ENCODE measurements at regions not wholly inside any gene's neighbourhood (a gene's known extent, or its start where the extent isn't known, plus 50 kb on each side); places are given as distances from the start of the nearest gene placed in this dataset.
"Not testable (repeated sequence)": the region's sequence is repeated elsewhere in the genome, so short reads cannot be mapped to it uniquely, and the experiment has no call there.

DNA sequence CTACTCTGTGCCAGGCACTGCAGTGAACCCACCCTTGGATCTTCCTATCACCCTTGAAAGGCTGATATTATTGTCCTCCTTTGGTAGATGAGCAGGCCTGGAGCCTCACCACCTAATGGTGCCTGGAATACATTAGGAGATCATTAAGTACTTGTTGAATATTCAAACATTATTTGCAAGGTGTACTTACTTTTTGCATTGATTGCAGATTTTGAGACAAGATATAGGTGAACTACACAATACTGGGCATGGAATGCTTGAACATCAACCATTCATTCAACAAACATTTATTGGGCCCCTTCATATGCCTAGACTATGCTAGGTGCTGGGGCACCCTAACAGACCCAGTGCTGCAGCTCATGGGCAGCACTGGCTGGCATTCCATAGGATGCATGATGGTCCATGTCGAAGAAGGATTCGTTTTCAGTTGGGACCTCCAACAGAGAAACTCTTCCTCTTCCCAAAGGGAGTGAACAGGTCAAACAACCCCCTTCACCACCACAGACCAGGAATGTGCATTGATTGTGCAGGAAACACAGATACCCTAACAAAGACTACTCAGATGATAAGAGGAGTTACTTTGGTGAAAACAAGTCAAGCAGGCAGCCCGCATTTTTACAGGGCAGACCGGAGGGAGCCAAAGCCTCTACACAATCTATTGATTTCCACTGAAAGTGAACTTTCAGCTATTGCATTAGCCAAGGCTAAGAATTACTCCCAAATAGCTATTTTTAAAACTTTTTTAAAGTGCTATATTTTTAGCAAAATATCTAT is 149.6 kb upstream of the SH3BP4 start:
- DNase-seq (ENCODE audit: low read depth in 2 of 2), result no peak

DNA sequence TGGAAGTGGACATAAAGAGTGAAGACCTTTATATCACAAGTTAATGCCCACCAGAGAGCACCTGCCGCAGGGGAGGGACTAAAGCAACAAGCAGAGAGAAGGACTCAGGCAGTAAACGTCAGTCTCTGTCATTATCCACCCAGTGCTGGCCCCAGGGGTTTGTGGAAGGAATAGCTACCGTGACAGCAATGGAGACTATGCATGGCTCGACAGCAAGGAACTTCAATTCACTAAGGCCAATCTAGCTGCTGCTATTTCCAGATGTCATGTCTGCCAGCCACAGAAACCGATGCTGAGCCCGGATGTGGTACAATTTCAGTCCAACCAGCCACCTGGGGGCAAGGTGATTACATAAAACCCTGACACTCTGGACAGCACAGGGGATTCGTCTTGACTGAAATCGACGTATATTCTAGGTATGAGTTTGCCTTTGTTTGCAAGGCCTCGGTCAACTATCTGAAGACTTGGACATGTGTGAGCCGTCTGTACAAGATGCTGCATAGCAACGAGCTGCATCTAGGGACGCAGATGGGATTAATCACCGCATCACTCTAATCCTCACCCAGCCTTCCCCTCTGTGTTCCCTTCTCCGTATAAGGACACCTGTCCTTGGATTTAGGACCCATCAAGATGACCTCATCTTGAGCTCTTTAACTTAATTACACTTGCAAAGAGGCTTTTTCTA is 154.1 kb upstream of the SH3BP4 start:
- no peak for DNase-seq (ENCODE audit: low read depth in 2 of 2)

DNA sequence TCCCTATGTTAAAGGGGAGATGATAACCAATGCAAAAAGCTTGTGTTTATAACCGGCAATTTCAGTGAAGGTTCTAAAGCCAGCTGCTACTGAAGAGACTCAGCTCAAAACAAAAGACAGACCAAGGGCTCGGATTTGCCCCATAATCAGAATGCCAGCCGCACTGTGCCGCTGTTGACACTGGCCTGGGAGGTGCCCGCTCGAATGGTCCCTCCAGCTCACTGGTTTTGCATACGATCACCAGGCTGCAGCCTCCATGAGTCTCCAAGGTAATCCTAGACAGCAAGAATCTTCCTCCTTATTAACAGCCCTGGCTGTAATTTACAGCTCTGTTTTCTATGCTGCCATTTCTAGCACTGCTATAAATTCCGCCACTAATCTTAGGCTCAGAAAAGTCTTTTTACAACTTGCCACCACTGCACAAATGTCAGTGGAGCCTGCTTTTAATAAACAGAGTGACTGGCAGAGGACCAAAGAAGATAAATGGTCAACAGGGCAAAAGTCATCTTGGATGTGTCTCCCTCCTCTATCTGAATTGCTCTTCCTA is 155.7 kb upstream of the SH3BP4 start:
- DNase-seq (ENCODE audit: low read depth in 2 of 2), result no peak

DNA sequence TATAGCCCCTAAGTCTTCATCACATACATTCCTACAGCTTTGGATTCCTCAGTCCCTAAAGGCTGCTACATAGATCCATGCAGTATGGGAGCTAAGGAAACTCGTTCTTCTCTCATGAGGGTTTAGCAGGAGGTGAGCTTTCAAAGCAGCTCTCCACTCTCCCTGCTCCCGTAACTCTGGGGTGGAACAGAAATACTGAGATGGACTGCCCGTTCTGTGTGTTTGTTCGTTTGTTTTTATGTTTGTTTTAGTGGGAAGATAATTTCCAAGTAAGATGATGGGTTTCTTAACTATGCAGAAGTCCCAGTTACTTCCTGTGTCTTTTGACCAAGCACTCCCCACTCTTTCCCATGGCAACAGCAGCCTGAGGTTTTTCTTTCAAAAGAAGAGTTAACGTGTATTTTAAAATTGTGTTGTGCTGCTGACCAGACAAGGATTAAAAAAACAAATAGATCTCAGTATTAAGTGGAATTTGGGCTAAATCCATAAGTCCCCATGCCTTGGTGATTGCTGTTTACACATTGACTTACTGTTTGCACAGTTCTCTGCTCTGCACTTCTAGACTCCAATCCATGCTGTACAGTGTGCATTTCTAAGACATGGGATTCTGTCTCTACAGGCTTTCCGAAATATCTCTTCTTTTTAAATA is 156.4 kb upstream of the SH3BP4 start:
- no peak for DNase-seq (ENCODE audit: low read depth in 2 of 2)

DNA sequence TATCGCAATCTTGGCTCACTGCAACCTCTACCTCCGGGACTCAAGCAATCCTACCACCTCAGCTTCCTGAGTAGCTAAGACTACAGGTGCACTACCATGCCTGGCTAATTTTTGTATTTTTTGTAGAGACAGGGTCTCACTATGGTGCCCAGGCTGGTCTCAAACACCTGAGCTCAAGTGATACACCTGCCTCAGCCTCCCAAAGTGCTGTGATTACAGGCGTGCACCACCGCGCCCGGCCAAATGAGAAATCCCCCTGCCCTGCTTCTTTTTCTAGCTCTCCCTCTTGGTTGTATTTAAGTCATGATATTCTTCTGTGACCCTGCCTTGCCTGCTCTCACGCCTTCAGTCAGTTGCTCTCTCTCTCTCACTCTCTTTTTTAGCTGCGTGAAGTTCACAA is 157.0 kb upstream of the SH3BP4 start:
- DNase-seq (ENCODE audit: low read depth in 2 of 2), result no peak

DNA sequence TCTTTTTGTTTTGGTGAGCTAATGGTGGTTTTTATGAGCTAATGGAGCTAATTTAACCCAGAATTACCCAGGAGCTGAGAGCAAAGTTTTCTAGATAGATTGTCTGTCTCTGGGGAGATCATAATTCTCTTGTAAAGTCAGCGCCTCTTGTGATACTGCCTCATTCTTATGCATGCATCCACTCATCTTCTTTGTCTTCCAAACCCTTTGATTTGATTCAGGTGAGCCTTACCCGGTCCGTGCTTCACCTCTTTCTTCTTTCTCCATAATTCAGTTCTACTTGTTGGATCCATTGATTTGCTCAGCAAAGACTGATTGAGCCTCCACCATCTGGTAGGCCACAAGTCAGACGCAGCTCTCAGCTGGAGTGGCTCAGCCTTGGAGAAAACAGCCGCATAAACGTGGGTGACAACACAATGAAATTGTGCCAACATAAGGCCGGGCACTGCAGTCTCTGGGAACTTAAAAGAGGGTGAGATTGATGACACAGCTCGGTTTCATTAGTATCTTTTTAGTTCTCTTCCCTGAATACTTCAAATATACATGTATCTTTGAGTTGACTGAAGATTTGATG is 158.5 kb upstream of the SH3BP4 start:
- DNase-seq (ENCODE audit: low read depth in 2 of 2), result no peak

DNA sequence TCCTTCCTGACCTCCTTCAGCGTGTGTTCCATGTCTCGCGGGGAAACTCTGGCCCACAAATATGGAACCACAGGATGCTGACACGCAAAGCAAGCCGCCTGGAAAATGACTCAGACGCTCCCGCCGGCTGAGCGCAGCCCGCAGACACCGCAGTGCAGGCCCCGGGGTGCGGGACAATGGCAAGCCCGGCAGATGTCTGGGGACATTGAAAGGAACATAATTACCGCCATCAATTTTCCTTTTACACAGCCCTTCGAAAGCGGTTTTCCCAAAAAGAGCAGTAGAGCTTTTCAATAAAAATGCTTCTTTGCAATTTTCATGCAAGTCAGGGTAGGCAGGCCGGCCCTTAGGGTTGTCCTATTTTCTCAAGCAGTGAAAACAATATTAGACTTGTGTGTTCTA is 159.2 kb upstream of the SH3BP4 start:
- no peak for DNase-seq (ENCODE audit: low read depth in 2 of 2)

DNA sequence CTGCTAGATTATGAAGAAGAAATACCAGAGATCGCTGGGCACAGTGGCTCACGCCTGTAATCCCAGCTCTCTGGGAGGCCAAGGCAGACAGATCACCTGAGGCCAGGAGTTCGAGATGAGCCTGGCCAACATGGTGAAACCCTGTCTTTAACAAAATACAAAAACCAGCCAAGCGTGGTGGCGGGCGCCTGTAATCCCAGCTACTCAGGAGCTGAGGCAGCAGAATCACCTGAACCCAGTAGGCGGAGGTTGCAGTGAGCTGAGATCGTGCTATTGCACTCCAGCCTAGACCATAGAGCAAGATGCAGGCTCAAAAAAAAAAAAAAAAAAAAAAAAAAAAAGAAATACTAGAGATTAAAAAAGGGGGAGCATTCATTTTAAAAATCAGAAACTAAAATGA is 159.7 kb upstream of the SH3BP4 start:
- DNase-seq (ENCODE audit: low read depth in 2 of 2), result not testable (repeated sequence)

DNA sequence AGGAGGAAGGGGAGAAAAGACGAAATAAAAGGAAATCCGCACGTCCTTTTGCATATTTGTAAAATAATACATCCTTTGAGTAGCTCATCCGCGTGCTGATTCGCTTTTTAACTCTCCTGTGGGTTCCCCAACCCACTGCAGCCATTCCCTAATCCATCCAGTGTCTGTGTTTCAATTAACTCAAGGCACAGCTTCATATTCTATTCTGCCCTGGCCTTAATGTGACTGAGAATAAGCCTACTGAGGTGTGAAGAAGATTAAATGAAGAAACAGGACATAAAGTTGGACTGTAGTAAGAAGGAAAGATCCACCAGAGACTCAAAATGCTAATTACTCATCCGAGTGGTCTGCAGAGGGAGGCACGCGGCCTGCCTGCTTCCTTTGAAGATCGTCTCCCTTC is 161.4 kb upstream of the SH3BP4 start:
- no peak for DNase-seq (ENCODE audit: low read depth in 2 of 2)

DNA sequence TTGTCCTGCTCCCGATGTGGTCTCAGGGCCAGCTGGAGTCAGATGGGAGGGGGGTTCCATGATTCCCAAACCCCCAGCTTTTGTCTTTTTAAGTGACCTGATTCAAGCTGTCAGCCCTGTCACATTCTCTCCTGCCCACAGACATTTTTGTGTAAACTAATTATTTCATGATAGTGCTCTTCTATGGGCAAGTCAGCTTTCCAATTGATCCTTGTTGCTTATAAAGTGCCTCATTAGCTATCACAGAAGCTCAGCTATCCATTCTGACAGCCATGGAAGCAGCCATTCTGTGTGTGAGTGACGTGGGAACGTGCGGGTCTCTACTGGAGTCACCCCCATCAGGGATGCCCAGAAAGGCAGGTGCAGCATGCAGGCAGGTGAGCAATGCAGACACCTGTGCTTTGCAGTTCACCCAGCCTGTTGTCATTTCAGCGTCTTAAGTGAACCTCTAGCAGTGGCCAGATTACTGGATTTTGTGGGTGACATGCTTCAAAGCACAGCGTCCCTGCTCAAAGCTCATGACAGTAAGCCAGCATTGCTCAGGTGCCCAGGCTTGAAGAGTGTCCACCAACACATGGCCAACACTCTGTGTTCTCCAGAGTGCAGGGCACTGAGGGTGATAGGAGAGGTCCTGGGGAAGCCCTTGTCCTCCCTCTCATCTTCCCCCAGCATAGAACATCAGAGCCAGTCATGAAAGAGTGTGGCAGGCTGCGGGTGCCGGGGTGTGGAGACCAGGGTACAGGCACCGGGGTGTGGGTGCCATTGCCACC is 162.1 kb upstream of the SH3BP4 start:
- no peak for DNase-seq (ENCODE audit: low read depth in 2 of 2)

DNA sequence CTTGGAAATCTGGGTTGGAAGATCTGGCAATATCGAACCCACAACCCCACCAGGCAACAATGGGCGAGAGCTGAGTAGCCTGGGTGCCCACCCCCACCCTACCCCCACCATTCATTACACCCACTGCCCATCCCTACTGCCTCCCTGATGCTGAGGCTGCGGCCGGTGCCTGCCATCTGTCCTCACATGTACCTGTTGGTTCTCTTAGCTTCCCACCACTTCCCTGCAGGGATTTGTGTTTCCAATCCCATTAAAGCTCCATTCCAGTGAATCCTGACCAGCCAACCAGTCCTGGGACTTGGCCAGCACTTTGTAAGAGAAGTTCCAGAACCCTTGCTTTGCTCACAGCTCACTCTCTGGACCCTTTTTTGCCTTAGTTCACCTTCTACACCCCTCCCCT is 163.0 kb upstream of the SH3BP4 start:
- no peak for DNase-seq (ENCODE audit: low read depth in 2 of 2)

DNA sequence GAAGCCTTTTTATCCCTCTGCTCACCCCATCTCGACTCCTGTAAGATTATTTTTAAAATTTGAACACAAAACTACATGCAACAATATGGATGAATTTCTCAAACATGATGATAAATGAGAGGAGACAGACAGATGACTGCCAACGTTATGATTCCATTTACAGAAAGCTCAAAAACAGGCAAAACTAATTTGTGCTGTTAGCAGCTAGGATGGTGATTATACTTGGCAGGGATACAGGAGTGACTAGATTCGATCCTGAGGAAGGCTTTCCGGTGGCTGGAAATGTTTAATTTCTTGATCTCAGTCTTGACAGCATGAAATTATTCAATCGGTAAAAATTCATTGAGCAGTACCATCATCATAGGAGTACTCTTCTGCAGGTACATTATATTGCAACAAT is 163.4 kb upstream of the SH3BP4 start:
- no peak for DNase-seq (ENCODE audit: low read depth in 2 of 2)

DNA sequence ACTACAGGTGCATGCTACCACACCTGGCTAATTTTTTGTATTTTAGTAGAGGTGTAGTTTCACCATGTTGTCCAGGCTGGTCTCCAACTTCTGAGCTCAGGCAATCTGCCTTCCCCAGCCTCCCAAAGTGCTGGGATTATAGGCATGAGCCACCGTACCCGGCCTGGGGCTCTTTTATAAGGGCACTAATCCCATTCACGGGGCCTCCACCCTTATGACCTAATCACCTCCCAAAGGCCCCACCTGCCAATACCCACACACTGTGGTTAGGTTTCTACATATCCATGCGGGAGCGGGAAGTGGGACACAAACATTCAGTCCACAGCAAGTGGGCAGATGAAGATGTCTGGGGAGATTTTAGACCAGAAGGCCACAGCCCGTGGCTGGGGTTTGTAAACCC is 164.7 kb upstream of the SH3BP4 start:
- DNase-seq (ENCODE audit: low read depth in 2 of 2), result no peak

DNA sequence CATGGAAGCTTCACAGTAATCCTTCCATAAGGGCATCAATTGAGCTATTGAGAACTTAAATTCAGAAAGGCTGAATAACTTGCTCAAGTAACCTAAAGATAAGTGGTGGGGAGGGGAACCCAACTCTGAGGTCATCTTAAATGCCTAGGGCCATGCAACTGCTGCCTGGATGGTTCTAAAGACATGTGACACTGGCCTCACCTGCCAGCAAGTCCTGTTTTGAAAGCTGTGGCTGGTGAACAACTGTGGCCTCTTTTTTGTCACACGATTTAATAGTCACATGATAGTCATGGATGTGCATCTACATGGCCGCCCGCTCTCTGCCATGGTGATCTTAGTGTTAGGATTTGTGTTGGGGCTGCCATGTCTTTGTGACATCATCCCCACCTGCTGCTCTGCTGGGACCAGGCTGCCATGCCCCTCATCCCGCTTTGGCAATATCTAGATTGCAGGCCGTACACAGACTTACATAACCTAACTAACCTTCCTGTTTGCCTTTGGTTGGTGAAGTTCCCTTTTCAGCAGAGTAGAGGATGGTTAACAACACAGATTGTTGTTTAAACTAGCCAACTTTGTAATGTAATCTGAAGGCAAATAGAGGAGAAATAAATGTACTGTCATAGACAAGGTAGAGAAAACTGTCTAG is 177.9 kb upstream of the SH3BP4 start:
- no peak for DNase-seq (ENCODE audit: low read depth in 2 of 2)

DNA sequence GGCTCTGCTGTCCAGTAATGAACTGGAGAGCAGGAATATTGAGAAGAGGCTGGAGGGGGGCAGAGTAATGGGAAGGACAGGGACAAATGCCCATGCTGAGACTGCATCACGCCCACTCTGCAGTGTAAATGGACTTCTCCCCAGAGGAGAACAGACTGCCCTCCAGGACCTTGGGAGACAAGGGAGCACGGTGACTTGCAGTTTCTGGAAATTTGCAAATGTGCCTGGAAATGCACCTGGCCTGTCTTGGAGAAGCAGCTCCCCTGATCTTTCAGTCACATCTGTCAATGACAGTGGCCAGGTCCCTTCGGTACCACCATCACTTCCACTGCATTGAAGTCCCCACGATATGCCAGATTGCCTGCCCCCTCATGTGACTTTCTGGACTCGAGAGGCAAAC is 178.7 kb upstream of the SH3BP4 start:
- no peak for DNase-seq (ENCODE audit: low read depth in 2 of 2)

DNA sequence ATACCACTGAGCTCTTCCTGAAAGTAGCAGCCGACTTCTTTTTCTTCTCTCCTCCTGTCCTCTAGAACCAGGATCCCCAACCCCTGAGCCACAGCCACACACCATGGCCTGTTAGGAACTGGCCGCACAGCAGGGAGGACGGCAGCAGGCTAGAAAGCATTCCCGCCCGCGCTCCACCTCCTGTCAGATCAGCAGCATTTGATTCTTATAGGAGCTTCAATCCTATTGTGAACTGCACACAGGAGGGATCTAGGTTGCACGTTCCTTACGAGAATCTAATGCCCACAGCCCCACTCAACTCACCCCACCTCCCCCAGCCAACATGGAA is 179.1 kb upstream of the SH3BP4 start:
- DNase-seq (ENCODE audit: low read depth in 2 of 2), result no peak

DNA sequence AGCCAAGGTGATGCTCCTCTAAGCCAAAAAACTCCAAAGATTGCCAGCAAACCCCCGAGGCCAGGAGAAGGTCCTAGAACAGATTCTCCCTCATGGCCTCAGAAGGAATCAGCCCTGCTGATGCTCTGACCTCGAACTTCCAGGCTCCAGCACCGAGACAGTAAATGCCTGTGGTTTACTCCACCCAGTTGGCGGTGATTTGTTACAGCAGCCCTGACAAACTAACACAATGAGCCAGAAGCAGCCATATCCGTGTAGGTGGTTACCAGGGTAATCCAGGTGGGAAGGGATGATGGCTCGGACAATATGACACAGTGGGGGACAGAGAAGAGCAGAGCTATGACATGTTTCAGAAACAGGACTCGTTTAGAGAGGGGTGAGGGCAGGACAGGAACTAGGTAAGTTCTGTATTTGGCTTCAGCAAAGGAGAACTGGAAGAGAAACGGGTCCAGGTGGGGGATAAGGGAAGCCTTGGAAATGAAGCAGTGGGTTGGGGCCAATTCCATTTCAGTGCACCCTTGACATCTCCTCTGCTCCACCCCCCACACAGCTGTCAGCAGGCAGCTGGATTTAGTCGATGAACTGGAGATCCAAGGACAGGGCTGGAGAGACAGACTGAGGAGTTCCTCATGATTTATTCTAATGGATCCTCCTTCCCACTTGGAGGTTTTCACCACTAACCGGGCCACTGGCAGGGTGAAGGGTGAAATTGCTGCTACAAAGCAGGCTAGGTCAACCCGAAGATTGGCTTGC is 179.7 kb upstream of the SH3BP4 start:
- DNase-seq (ENCODE audit: low read depth in 2 of 2), result no peak

DNA sequence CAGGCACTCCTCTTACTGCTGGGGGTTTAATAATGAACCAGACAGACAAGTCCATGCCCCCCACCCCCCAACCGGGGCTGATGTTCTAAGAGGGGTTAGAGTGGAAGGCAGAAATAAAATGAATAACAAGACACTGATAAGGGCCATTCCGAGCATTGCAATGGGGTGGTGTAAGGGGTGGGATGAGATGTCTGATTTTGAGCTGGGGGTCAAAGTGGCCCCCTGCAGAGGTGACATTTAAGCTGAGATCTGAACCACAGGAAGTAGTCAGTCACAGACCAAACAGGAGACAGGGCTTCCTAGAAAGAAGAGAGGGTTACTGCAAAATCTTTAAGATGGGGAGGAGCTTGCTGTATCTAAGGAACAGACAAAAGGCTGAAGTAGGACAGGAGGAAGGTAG is 180.6 kb upstream of the SH3BP4 start:
- DNase-seq (ENCODE audit: low read depth in 2 of 2), result no peak

DNA sequence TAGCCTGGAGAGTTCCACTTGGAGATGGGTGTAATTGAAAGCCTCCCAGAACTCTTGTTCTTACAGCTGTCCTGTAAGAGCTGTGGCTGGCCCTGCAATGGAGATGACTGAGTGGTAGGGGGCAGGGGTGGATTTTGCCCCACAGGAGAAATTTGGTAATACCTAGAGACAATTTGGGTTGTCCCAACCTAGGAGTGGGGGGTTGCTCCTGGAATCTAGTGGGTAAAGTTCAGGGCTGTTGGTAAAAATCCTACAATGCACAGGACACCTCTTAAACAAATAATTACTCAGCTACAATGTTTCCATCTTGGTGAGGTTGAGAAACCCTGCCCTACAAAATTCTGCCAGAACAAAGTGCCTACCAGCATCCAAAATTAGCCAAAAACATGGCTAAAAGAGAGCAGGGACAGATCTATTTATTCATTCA is 181.1 kb upstream of the SH3BP4 start:
- no peak for DNase-seq (ENCODE audit: low read depth in 2 of 2)

DNA sequence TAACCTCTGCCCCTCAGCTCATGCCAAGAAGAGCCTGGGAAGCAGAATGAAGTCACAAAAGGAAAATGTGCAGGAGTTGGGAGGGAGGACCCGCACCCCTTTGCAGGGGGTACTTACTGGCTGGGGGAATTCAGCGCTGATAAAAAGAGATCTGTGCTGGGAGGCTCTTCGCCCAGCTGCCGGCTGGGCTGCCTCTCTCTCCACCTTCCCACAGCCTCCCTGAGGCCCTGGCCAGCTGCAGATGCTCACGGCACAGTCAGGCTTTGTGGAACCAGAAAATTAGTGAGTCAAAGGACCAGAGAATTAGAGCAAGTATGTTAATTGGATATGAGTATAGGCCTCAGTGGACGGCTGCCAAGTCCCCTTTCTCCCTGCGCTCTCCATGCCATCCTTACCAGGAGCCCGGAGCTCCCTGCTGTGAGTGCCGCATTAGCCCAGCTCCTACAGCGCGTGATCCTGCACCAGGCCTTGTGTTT is 181.7 kb upstream of the SH3BP4 start:
- no peak for DNase-seq (ENCODE audit: low read depth in 2 of 2)
